GM19239 (cell line): ENCODE measurements at regions not wholly inside any gene's neighbourhood (a gene's known extent, or its start where the extent isn't known, plus 50 kb on each side); places are given as distances from the start of the nearest gene placed in this dataset.
"Not testable (repeated sequence)": the region's sequence is repeated elsewhere in the genome, so short reads cannot be mapped to it uniquely, and the experiment has no call there.

Experiments
- DNase-seq: peaks from one replicate; pipeline ENCODE4 v3.0.0; 2011; ENCODE audit warnings: low spot score; ENCODE audit not compliant: insufficient read length
- FAIRE-seq: peaks from 2 replicates; lab custom pipeline; 2011; peaks lifted over from hg19 to GRCh38; lab: Jason Lieb, UNC

DNA sequence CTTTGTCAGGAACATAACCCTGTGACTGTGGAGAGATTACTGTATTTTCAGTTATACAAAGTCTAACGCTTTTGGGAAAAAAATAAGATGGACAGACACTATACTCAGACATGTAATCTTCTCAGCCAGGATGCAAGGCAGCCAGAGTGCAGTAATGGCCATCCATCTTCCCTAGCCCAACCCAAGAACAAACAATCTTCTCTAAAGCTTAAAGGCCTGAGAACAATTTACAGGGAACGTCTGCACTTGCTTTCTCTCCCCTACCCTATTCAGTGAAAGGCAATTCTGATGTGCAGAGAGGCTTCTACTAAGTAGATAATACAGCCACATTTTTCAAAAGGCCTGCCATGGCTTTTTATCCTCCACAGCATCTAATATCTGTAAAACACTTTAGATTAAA, 471.3 kb downstream of the FGF13 start:
- DNase-seq, result no peak
- no peak for FAIRE-seq

DNA sequence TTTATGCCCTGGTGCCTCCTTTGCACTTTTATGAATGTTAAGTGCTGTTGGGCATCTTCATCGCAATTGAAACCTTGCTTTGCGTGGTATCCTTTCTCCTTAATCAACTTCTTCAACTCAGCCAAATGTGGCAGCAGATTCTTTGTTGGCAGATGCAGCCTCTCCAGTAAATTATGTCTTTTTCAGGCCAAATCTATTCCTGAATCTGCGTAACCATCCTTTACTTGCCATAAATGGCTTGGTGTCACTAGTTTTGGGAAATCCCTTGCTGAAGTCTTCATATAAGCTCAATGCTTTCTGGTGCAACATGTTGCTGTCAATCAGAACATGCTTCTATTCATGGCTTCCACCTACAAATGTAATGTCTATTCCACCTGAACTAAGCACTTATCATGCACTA, 457.5 kb downstream of the FGF13 start:
- no peak for DNase-seq
- no peak for FAIRE-seq

DNA sequence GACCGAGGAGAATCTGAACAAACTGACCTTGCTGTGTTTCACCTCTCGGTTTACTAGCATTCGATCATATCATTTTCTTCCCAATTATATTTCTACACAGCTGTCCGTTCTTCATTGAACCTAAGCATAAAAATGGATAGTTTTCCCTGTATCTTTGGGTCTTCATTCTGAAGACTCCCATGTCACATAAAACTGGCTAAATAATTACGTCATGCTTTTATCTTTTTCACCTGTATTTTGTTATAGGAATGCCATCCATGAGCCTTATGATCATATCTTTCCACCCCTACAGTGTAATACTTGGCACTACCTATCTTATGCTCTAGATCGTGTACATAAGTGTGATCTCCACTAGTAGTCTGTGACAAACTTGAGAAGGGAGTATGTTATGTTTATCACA, 456.1 kb downstream of the FGF13 start:
- DNase-seq, result no peak
- no peak for FAIRE-seq

DNA sequence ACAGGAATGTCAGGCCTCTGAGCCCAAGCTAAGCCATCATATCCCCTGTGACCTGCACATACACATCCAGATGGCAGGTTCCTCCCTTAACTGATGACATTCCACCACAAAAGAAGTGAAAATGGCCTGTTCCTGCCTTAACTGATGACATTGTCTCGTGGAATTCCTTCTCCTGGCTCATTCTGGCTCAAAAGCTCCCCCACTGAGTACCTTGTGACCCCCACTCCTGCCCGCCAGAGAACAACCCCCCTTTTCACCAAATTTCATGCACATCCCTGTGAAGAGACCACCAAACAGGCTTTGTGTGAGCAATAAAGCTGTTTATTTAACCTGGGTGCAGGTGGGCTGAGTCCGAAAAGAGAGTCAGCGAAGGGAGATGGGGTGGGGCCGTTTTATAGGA, 447.4 kb downstream of the FGF13 start:
- not testable (repeated sequence) for FAIRE-seq, DNase-seq

DNA sequence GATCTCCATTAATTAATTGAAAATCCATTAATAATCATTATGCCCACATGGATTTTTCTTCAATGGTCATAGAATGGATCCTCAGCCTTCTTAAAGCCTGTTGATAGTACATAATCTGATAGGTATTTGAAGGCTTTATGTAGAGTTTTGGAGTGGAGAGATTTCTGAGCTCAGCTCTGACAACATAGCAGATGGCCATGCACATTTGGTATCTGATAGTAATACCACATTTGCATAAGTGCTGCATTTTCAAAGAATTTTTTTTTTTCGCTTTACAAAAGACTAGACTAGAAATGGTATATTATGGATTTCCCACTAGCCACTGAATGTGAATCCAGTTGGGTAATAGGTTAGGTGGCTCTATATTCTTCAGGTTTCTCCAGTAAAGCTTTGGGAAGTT, 440.6 kb downstream of the FGF13 start:
- DNase-seq, result no peak
- no peak for FAIRE-seq

DNA sequence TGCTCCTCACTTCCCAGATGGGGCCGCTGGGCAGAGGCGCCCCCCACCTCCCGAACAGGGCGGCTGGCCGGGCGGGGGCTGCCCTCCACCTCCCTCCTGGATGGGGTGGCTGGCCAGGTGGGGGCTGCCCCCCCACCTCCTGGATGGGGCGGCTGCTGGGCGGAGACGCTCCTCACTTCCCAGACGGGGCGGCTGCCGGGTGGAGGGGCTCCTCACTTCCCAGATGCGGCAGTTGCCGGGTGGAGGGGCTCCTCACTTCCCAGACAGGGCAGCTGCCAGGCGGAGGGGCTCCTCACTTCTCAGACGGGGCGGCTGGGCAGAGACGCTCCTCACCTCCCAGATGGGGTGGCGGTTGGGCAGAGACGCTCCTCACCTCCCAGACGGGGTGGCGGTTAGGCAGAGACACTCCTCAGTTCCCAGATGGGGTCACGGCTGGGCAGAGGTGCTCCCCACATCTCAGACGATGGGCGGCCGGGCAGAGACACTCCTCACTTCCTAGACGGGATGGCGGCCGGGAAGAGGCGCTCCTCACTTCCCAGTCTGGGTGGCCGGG, 428.8 kb downstream of the FGF13 start:
- DNase-seq, FAIRE-seq: not testable (repeated sequence)

DNA sequence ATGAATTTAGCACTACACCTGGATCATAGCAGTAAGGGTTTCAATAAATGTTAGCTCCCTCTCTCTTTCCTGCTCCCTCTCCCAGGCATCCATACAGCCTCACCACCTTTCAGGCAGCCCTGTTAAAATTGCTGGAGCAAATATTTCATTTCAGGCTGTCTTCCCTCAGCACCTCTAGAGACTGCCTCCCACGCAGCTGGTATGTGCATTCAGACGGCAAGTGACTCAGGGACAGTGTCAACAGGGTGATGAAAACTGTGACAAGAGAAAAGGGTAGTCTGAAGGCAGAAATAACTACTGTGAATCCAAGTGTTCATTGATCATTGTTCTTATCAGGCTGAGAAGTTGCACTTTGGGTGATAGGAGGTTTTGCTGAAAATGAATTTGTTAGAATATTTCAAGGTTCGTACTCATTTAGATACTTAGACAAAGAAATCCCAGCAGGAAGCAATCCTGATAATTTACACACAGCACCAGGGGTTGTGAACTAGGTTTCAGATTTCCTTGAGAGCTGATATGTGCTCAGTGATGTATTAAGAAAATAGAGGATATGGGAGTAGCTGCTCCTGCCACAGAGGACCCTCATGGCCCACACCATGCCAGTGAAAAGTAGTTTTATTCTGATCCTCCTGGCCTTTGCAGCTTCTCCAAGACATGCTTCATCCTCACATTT, 424.2 kb downstream of the FGF13 start:
- no peak for FAIRE-seq
- no peak for DNase-seq

DNA sequence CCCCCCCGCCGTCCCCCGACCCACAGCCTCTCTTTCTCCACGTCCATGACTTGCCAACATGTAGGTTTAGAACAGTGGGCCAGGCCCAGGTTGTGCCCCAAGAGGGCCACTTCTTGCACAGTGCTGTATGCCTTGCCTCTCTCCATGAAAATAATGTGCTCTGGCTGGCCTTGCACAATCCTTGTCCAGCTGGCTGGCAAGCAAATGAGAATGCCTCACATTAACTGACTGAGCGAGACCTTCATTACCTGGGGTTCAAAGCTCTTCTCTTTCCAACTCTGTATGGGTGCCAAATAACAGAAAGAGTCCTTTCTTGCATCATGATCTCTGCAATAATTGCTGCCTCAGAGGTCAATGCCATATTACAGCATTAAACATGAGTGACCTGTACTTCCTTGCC, 416.6 kb downstream of the FGF13 start:
- DNase-seq (no peak), FAIRE-seq (no peak)

DNA sequence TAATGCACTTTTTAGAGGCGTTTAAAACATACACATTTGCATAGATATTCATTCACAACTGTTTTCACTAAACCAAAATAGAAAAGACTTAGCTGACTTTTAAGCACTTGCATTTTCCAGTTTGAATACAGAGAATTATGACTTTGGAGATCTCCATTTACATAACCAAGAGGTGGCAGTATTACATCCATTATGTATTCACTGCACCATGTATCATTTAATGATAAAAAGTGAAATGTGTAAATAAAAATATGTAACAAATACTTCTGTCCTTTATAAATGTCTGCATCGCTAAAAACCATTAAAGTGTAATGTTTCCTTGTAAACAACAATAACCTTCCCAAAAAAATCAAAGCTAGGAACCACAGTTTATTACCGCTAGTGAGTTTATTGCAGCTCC, 413.2 kb downstream of the FGF13 start:
- DNase-seq (no peak), FAIRE-seq (no peak)

DNA sequence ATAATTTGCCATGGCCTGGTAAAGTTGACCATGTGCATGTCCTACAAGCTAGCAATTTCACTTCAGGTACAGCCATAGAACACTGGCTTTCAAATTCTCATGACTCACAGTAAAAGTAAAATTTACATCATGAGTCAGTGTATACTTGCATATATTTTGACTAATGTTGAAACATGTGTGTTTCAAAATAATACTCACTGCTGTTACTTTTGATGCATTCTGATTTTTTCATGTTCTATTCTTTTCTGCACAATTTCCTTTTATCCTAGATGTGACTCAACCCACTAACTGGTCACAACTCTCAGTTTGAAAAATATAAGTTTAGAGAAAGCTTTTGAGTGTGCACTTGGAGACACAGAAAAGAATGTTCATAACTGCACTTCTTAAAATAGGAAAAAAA, 365.7 kb downstream of the FGF13 start:
- FAIRE-seq (no peak), DNase-seq (no peak)

DNA sequence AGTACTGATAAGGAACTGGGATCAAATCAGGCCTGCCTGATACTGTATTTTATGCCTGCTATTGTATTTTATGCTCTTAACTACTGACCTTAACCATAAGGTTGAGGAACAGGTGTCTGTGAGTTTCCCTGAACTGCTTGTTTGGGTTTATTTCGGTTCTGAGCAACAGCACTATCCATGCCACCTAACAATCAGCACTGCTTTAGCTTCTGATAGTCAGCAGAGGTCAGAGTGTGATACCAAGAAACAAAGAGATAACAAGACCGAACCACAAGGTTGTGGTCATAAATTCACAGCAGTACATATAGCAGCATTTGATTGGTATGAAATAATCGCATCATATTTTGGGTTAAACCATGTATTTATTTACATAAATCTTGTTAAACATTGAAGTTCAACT, 362.2 kb downstream of the FGF13 start:
- FAIRE-seq (no peak), DNase-seq (no peak)

DNA sequence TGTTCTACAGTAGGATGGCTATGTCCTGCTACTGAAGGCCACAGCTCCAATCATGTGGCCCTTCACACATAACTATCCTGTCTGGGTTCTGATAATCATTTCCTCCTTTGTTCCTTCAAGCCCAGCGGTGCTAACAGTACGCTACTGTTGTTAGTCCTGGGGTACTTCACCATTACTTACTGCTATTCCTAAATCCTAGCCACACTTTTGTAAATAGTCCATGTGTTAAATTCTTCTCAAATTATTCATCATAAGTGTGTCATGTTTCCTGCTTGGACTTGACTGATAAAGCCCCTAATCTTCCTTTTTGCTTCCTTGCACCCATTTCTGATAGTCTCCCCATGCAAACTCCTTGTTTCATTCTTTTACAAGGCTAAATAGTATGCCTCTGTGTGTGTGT, 332.6 kb downstream of the FGF13 start:
- DNase-seq (no peak), FAIRE-seq (no peak)

DNA sequence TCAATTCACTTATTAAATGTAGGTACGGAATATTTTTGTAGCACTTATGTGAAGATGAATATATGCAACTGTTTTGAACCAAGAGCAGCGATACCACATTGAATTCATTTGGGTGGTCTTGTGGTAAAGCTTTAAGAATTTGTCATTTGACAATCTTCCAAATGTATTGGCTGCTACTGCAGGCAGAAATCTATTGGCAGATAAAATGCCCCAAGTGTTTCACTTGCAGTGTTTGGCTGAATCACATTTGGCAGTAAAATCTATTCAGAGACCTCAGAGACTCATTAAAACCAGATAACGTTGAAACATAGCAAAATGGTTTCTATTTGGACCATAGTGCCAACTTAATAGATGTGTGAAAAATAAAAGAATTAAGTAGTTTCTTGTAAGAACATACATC, 303.4 kb downstream of the FGF13 start:
- no peak for FAIRE-seq
- no peak for DNase-seq

DNA sequence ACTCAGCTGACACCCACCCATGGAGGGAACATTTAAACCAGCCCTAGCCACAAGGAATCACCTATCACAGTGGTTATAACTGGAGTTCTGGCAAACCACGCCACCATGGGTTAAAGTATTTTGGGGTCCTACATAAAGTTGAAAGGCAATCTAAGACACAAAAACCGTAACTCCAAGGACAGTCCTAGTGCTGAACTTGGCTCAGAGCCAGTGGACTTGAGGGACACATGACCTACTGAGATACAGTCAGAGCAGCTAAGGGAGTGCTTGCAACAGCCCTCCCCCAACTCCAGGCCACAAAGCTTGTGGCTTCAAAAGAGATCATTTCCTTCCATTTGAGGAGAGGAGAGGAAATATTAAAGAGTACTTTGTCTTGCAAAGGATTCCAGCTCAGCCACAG, 300.5 kb downstream of the FGF13 start:
- no peak for DNase-seq
- FAIRE-seq, result no peak
